ENCODE measurements at regions not wholly inside any gene's neighbourhood (a gene's known extent, or its start where the extent isn't known, plus 50 kb on each side); places are given as distances from the start of the nearest gene placed in this dataset.
A peak's percentile ranks its signal among the peaks of the same experiment; 100 is the strongest.

DNA sequence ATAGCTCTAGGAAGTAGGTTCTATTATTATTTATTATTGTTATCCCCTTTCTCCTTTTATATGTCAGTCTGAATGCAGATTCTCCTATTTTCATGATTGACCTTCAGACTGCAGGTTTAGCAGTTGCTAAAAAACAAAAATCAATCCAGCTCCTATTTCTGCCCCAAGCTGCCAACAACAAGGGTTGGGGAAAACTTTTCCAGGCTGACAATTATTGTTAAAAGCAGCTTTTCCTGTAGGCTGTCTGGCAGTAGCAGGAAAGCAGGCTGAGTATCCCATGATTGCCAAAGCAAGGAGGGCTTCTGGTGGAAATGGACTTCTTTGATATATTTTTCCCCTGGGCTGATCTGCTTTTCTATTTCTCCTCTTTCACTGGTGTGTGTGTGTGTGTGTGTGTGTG is 78.0 kb upstream of the CTLA4 start:
- DNase-seq (ENCODE audit: low read depth): no peak

DNA sequence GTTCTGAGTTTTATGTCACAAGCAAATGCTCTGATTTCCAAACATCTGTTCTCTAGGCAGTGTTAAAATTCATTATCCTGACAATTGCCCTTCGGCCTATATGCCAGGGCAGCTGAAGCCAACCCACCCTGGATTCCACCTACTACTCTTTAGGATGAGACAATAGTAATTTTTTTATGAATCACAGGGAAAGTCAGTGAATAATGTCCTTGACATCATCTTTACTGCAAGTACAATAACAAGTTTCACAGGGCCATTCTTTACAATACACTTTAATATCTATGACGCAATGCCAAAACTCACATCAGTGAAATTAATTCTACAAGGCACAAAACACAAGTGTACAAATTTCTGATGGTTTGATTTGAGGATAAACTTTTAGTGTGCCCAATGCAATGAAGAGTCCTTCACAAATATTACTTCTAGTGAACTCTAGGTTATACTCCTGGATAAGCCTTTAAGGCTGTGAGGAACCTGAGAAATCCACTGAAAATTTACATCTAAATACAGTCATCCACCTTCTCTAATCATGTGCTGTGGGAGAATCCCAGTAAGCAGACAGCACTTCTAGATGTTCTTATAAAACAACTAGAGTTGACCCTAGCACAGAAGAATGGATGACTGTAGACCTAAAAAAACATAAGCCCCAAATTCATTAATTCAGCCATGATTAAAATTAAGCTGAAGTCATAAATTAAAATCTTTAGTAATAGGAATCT is 77.3 kb upstream of the CTLA4 start:
- peak; percentile 67 for DNase-seq (ENCODE audit: low read depth)

GRCh38 chr2:203796248-203797010 is 71.1 kb upstream of the CTLA4 start:
- DNase-seq (ENCODE audit: low read depth): no peak

- DNase-seq (ENCODE audit: low read depth): peak; percentile 37
Measured at GRCh38 chr2:203797276-203797675, 70.3 kb upstream of the CTLA4 start.

DNA sequence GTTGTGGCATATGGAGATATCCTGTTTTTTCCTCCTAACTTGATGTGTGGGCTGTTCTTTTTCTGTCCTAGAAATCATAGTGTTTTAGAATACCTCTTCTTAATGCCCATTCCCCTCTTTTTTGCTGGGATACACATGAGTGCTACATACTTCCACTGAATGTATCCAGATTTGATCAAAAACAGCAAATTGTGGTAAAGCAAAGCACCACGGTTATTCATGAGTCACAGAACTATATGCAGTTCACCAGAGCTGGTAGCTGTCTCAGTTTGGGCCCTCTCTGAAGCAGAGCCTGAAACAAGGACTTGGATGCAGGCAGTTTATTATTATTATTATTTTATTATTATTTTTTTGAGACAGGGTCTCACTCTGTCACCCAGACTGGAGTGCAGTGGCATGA is 69.9 kb upstream of the CTLA4 start:
- peak; percentile 43 for DNase-seq (ENCODE audit: low read depth)

DNA sequence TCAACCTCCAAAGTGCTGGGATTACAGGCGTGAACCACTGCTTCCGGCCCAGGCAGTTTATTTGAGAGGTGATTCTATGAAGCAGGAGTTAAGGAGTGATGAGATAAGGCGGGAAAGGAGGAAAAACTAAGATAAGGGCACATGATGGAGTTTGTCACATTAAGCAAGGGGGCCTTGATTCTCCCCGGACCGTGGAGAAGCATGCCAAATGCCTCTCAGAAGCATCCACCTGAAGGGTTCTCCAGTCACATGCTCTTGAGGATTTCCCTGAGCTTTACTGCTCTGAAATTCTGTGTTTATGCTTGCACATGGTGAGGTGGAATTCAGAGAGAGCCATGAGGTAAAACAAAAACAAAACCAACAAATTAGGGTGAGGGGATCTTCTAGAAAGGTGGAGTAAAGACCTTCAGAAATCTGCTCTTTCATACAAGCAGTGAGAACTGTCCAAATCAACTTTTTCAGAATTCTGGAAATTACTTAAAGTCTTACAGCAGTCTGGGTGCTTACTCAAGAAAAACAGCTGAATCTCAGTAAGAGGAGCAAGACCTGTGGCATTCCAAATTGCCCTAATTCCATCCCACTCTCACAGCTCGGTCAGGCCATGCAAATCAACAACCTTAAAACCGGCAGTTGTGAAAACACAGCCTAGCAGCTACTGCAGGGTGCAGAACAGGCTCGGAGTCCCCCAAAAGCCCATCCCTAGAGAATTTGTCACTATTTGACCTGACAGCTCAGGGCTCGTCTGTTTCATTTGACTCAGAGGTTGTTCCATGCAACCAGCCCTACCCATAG is 69.1 kb upstream of the CTLA4 start:
- no peak for DNase-seq (ENCODE audit: low read depth)

DNA sequence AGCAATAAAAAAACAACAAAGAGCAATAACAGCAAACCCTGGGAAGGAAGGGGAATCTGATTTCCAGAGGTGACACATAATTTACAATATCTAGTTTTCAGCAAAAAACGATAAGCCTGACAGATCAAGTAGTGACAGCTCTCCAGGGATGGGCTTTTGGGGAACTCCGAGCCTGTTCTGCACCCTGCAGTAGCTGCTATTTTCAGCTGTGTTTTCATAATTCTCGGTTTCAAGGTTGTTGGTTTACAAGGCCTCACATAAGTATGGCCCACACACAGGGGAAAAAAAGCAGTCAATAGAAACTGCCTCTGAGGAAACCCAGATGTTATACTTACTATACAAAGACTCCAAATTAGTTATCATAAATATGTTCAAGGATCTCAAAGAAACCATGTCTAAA is 67.7 kb upstream of the CTLA4 start:
- DNase-seq (ENCODE audit: low read depth): no peak

- DNase-seq (ENCODE audit: low read depth): no peak
Measured at GRCh38 chr2:203800783-203801182, 66.8 kb upstream of the CTLA4 start.

- peak; percentile 93 for DNase-seq (ENCODE audit: low read depth)
Measured at GRCh38 chr2:203802342-203803052, 65.1 kb upstream of the CTLA4 start.

- DNase-seq (ENCODE audit: low read depth): no peak
Measured at GRCh38 chr2:203803053-203803429, 64.5 kb upstream of the CTLA4 start.

GRCh38 chr2:203804070-203804469 is 63.5 kb upstream of the CTLA4 start:
- peak; percentile 100 for DNase-seq (ENCODE audit: low read depth)

DNA sequence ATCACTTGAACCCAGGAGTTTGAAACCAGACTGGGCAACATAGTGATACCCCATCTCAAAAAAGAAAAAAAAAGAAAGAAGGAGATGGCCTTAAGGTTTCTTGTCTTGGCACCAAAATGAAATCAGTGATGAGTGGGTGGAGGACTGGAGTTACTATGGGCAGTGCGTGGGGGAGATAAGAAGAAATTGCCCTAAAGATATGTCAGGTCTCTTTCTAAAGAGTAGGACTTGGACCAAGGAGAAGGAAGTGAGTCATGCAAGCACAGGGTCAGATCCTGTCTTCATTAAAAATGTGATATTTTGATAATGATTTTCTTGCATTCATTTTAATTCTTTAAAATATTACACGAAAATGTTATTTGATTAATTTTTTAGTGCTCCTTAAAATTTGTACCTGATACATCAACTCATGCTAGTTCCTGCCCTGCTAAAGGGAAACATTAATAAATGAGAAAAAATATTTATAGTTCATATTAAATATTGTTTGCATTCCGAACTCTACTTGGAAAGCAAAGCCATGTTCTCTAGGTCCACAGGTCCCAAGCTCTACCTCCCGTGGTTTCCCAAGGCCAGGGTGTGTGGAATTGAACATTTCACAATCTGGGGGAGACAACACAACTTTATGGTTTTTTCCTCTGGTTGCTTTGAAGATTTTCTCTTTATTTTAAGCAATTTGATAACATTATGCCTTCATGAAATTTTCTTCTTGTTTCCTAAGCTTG is 62.6 kb upstream of the CTLA4 start:
- peak; percentile 91 for DNase-seq (ENCODE audit: low read depth)

GRCh38 chr2:203805486-203805838 is 62.1 kb upstream of the CTLA4 start:
- DNase-seq (ENCODE audit: low read depth): no peak

DNA sequence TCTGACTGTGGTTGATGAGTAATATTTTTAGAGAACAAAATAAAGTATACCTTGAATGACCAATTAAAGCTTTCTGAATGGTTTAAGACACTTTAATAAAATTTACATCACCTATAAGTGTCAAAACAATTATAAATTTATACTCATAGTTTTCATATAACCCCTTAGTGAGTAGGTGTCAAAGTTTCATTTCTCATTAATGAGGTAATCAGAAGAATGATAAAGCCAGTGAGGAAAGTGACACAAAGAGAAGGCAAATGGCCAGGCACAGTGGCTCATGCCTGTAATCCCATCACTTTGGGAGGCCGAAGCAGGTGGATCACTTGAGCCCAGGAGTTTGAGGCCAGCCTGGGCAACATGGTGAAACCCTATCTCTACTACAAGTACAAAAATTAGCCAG is 60.8 kb upstream of the CTLA4 start:
- no peak for DNase-seq (ENCODE audit: low read depth)

GRCh38 chr2:203808046-203808750 is 59.4 kb upstream of the CTLA4 start:
- peak; percentile 95 for DNase-seq (ENCODE audit: low read depth)

GRCh38 chr2:203809084-203809521 is 58.5 kb upstream of the CTLA4 start:
- peak; percentile 94 for DNase-seq (ENCODE audit: low read depth)

- no peak for DNase-seq (ENCODE audit: low read depth)
Measured at GRCh38 chr2:203809991-203810510, 57.5 kb upstream of the CTLA4 start.

GRCh38 chr2:203811491-203812221 is 55.9 kb upstream of the CTLA4 start:
- peak; percentile 94 for DNase-seq (ENCODE audit: low read depth)

DNA sequence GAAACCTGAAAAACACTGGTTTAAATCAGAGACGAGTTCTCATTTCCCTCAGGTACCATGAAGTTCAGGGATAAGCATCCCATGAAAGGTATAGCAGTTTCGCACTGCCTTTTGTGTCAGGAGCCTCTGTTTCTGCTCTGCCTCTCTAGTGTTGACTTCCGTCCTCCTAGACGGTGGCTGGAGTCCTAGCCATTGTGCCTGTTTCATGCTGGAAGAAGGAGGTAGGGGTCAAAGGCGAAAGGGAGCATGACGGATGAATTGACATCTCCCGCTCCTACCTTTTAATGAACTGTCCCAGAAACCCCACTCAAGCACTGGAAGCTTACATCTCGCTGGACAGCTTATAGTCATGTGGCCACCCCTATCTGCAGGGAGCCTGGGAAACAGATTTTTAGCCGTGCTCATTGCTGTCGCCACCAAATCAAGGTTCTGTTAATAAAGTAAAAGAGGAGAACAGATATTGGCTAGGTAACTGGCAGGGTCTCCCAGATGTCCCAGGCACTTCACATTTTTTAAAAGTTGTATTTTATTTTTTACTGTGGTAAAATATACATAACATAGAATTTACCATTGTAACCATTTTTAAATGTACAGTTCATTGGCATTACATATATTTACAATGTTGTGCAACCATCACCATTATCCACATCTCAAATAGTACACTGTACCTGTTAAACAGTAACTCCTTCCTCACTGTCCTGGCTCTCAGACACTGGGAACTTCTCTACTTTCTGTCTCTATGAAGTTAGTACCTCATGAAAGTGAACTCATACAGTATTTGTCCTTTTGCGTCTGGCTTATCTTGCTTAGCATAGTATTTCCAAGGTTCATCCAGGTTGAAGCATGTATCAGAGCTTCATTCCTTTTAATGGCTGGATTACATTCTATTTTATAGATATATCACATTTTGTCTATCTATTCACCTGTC is 55.0 kb upstream of the CTLA4 start:
- no peak for DNase-seq (ENCODE audit: low read depth)
